ENCODE measurements at regions not wholly inside any gene's neighbourhood (a gene's known extent, or its start where the extent isn't known, plus 50 kb on each side); places are given as distances from the start of the nearest gene placed in this dataset.

DNA sequence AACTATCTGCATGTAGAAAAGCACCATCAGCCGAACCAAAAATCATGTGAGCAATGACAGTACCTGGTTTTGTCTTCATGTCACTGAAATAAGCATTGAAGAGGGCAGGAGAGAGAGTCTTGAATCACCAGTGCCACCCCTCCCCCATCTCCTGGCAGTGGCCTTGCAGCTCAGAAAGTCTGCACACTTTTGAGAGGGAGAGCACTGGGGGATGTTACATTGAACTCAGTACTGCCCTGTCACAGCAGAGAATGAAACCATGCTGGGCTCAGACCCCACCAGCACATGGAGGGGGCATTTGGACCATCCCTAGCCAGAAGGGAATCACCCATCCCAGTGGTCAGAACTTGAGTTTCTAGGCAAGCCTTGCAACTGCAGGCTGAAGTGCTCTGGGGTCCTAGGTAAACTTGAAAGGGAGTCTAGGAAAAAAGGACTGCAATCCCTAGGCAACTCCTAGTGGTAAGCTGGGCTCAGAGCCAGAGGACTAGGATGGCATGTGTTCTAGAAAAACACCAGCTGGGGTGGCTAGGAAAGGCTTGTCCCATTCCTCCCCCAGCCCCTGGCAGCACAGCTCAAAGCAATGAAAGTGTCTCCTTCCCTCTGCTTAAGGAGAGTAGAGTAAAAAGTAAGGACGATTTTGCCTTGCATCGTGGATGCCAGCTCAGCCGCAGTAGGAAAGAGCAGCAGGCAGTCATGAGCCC is 259.9 kb upstream of the MYT1L start:
- no peak overlapping the region for H3K4me3 ChIP-seq
- intact Hi-C loops (cut with DNase I; ENCODE audit: low total_unique reads), result no loop called here
- H3K9me3 ChIP-seq, result no peaks in the 10 kb centered on the region
- no peaks in the 10 kb centered on the region for H3K27me3 ChIP-seq
- no peak for DNase-seq
- TF ChIP-seq POLR2A (IDR thresholded peaks at IDR 0.05) (no peak), CTCF (IDR thresholded peaks at IDR 0.05) (no peak)
- no peak overlapping the region for H3K27ac ChIP-seq
- no peaks in the 10 kb centered on the region for H3K4me1 ChIP-seq
- no peaks in the 10 kb centered on the region for H3K36me3 ChIP-seq

GRCh38 chr2:2590141-2590540 is 259.1 kb upstream of the MYT1L start:
- Histone ChIP-seq H3K36me3 (no peaks in the 10 kb centered on the region), H3K4me1 (no peaks in the 10 kb centered on the region), H3K27ac (no peak overlapping the region), H3K4me3 (no peak overlapping the region), H3K9me3 (no peaks in the 10 kb centered on the region), H3K27me3 (no peaks in the 10 kb centered on the region)
- intact Hi-C loops (cut with DNase I; ENCODE audit: low total_unique reads), result no loop called here
- TF ChIP-seq POLR2A (IDR thresholded peaks at IDR 0.05) (no peak), CTCF (IDR thresholded peaks at IDR 0.05) (no peak)
- no peak for DNase-seq

DNA sequence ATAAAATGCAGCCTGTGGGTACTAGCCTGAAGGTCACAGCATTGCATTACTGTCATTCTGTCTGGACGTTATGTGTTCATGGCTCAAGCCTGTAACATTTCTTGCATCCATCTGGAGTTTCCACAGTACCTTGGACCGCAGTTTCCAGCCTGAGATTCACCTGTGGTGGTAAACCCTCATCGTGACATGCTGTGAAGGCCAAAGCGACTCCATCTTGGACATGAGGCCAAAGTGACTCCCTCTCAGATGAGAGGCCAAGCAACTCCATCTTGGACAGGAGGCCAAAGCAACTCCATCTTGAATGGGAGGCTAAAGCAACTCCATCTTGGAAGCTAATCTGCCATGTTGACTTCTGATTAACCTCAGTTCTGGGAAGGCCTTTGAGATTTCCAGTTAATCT is 257.7 kb upstream of the MYT1L start:
- no peak for DNase-seq
- TF ChIP-seq CTCF (IDR thresholded peaks at IDR 0.05) (no peak), POLR2A (IDR thresholded peaks at IDR 0.05) (no peak)

GRCh38 chr2:2587354-2587753 is 256.3 kb upstream of the MYT1L start:
- Histone ChIP-seq H3K36me3 (no peaks in the 10 kb centered on the region), H3K4me1 (no peaks in the 10 kb centered on the region), H3K4me3 (no peak overlapping the region), H3K9me3 (no peaks in the 10 kb centered on the region), H3K27me3 (no peaks in the 10 kb centered on the region), H3K27ac (no peak overlapping the region)
- DNase-seq, result no peak
- intact Hi-C loops (cut with DNase I; ENCODE audit: low total_unique reads), result no loop called here
- TF ChIP-seq CTCF (IDR thresholded peaks at IDR 0.05) (no peak), POLR2A (IDR thresholded peaks at IDR 0.05) (no peak)

More for the DNA sequence above, 257.7 kb upstream of the MYT1L start:
- Histone ChIP-seq H3K4me1 (no peaks in the 10 kb centered on the region), H3K9me3 (no peaks in the 10 kb centered on the region), H3K4me3 (no peak overlapping the region), H3K36me3 (no peaks in the 10 kb centered on the region), H3K27ac (no peak overlapping the region), H3K27me3 (no peaks in the 10 kb centered on the region)
- intact Hi-C loops (cut with DNase I; ENCODE audit: low total_unique reads), result no loop called here

DNA sequence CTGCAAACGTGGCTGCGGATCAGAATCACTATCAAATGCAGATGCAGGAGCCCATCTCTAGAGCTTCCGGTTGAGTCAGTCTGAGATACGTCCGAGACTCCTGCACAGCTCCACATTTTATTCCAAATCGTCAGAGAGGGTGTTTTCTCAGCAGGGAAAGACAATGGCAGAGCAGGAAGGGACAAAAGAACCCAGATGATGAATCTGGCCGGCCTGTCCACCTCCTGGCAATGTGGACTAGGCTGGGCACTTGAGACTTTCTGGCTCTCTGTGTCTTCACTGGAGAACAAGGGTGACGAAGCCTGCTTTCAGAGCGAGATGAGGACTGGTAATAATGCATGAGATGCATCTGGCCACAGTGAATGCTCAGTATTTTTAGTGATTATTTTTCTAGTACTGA is 255.9 kb upstream of the MYT1L start:
- no peaks in the 10 kb centered on the region for H3K27me3 ChIP-seq
- no peak for DNase-seq
- H3K4me3 ChIP-seq, result no peak overlapping the region
- H3K36me3 ChIP-seq, result no peaks in the 10 kb centered on the region
- TF ChIP-seq CTCF (IDR thresholded peaks at IDR 0.05), result no peak
- no peak for TF ChIP-seq POLR2A (IDR thresholded peaks at IDR 0.05)
- H3K9me3 ChIP-seq, result no peaks in the 10 kb centered on the region
- intact Hi-C loops (cut with DNase I; ENCODE audit: low total_unique reads), result no loop called here
- H3K4me1 ChIP-seq, result no peaks in the 10 kb centered on the region
- no peak overlapping the region for H3K27ac ChIP-seq

Data from uterus (tissue), 3 donors.